AG20443 (cell line): ENCODE measurements at regions not wholly inside any gene's neighbourhood (a gene's known extent, or its start where the extent isn't known, plus 50 kb on each side); places are given as distances from the start of the nearest gene placed in this dataset.

Experiments
- DNase-seq: peaks from one replicate; pipeline ENCODE4 v3.0.0; 2012; ENCODE audit warnings: low spot score, mixed read lengths

DNA sequence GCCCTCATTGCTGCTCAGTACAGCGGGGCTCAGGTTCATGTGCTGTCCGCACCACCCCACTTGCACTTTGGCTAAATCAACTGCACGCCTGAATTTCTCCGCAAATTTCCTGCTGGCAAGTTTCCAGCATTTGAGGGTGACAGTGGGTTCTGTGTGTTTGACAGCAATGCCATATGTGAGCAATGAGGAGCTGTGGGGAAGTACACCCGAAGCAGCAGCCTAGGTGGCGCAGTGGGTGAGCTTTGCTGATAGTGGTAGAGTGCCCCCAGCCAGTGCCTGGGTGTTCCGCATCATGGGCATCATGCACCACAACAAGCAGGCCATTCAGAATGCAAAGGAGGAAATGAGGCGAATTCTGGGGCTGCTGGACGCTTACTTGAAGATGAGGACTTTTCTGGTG lies 103.9 kb upstream of the POT1 start:
- DNase-seq: peak; percentile 4

- DNase-seq: no peak
These were observed 103.3 kb upstream of the POT1 start for GRCh38 chr7:125032943-125033342.

- no peak for DNase-seq
These were observed 101.2 kb upstream of the POT1 start for GRCh38 chr7:125030756-125031387.

DNA sequence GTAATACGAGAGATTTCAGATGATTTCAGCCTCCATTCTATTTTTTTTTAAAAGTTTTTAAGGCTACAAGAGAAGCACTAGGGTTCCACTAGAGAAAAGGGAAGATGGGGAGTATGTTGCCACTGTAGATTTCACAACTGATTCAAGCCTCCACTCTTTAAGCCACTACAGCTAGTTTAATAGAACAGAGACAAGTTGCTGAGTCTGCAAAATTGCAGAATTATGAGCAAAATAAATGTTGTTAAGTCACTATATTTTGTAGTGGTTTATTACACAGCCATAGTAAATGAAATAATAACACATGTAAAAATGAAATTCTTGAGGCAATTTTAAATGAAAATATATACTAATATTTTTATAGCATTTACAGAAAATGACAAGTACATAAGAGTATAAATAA lies 96.0 kb upstream of the POT1 start:
- DNase-seq: no peak

DNA sequence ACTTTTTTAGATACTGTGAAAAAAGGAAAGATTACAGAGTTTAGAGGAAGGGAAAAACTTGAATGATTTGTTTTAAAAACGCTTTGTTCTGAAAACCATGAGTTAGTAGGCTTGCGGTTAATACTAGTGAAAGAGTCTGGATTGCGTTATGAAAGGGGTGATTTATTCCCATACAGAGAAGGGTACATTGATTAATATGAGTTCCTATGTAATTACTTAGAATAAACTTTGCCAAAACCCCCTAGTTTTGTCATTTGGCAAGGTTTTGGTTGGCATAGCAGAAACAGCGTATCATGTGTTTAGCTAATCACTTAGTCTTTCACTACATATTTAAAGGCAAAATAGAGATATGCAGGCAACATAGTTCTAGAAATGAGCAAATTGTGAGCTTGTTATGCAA lies 91.2 kb upstream of the POT1 start:
- DNase-seq: no peak

- no peak for DNase-seq
These were observed 80.9 kb upstream of the POT1 start for GRCh38 chr7:125010540-125010939.

- no peak for DNase-seq
These were observed 67.2 kb upstream of the POT1 start for GRCh38 chr7:124996778-124997177.

- peak; percentile 77 for DNase-seq
These were observed 63.4 kb upstream of the POT1 start for GRCh38 chr7:124992851-124993562.

GRCh38 chr7:124989911-124990310 lies 60.3 kb upstream of the POT1 start:
- no peak for DNase-seq
